Upper lobe of right lung (tissue), 1 donor: ENCODE measurements at regions not wholly inside any gene's neighbourhood (a gene's known extent, or its start where the extent isn't known, plus 50 kb on each side); places are given as distances from the start of the nearest gene placed in this dataset.
"Not testable (repeated sequence)": the region's sequence is repeated elsewhere in the genome, so short reads cannot be mapped to it uniquely, and the experiment has no call there.

ENCODE experiments used
- ATAC-seq: fragments of 200-7000 bp; cut with Tn5 transposase; one replicate; pipeline ENCODE4 v1.9.1; 2020; ENCODE audit warnings: mild to moderate bottlenecking, moderate library complexity
- DNase-seq: peaks from one replicate; pipeline ENCODE4 v3.0.0-alpha.2; 2020
- H3K27ac ChIP-seq: fragments of 200-600 bp; one replicate; pipeline ENCODE4 v1.8.0; 2022
- H3K27me3 ChIP-seq: fragments of 200-600 bp; one replicate; pipeline ENCODE4 v1.8.0; 2022; ENCODE audit warnings: mild to moderate bottlenecking
- H3K36me3 ChIP-seq: fragments of 200-600 bp; one replicate; pipeline ENCODE4 v1.8.0; 2022
- H3K4me1 ChIP-seq: fragments of 200-600 bp; one replicate; pipeline ENCODE4 v1.8.0; 2022
- H3K4me3 ChIP-seq: fragments of 200-600 bp; one replicate; pipeline ENCODE4 v1.8.0; 2022; ENCODE audit warnings: mild to moderate bottlenecking
- H3K9me3 ChIP-seq: fragments of 200-600 bp; one replicate; pipeline ENCODE4 v1.8.0; 2022
- CTCF ChIP-seq: fragments of 200-600 bp; IDR thresholded peaks from one replicate; pipeline ENCODE4 v1.8.0; 2022; ENCODE audit warnings: antibody characterized with exemption
- intact Hi-C: fragments of 100-400 bp; cut with DNase I; formaldehyde crosslinking; loops from one replicate; pipeline ENCODE4 v1.11.0; 2022
- donor health status: DM: no; HTN: yes; CAD: no; lungs with severe emphysema.

GRCh38 chr16:50490828-50491227, 57.4 kb upstream of the NKD1 start:
- no peak overlapping the region for H3K27ac ChIP-seq
- intact Hi-C loops = no loop called here

GRCh38 chr16:50489182-50489581, 59.0 kb upstream of the NKD1 start:
- no peak overlapping the region for H3K27ac ChIP-seq
- ATAC-seq (no peak), DNase-seq (no peak)
- no peaks in the 10 kb centered on the region for H3K9me3 ChIP-seq
- H3K27me3 ChIP-seq = no peaks in the 10 kb centered on the region
- H3K4me1 ChIP-seq = no peaks in the 10 kb centered on the region
- TF ChIP-seq CTCF = no peak
- no peaks in the 10 kb centered on the region for H3K36me3 ChIP-seq
- H3K4me3 ChIP-seq = no peak overlapping the region
- intact Hi-C loops = no loop called here

More at GRCh38 chr16:50490828-50491227, 57.4 kb upstream of the NKD1 start:
- no peaks in the 10 kb centered on the region for H3K36me3 ChIP-seq
- no peaks in the 10 kb centered on the region for H3K9me3 ChIP-seq
- H3K4me3 ChIP-seq = no peak overlapping the region
- H3K4me1 ChIP-seq = no peaks in the 10 kb centered on the region
- ATAC-seq = no peak
- TF ChIP-seq CTCF = no peak
- DNase-seq = no peak
- H3K27me3 ChIP-seq = no peaks in the 10 kb centered on the region

GRCh38 chr16:50487528-50487927, 60.7 kb upstream of the NKD1 start:
- Histone ChIP-seq H3K4me3 (no peak overlapping the region), H3K9me3 (no peaks in the 10 kb centered on the region), H3K27me3 (no peaks in the 10 kb centered on the region), H3K36me3 (no peaks in the 10 kb centered on the region), H3K4me1 (no peaks in the 10 kb centered on the region), H3K27ac (no peak overlapping the region)
- intact Hi-C loops = no loop called here
- ATAC-seq (no peak), DNase-seq (no peak)
- no peak for TF ChIP-seq CTCF

GRCh38 chr16:50486162-50486561, 62.0 kb upstream of the NKD1 start:
- H3K4me3 ChIP-seq, H3K27ac ChIP-seq, ATAC-seq, intact Hi-C loops, H3K36me3 ChIP-seq, H3K9me3 ChIP-seq, H3K4me1 ChIP-seq, DNase-seq, H3K27me3 ChIP-seq: not testable (repeated sequence)

GRCh38 chr16:50485232-50485631, 63.0 kb upstream of the NKD1 start:
- H3K27me3 ChIP-seq = no peaks in the 10 kb centered on the region
- H3K36me3 ChIP-seq = no peaks in the 10 kb centered on the region
- no peak overlapping the region for H3K4me3 ChIP-seq
- H3K4me1 ChIP-seq = no peaks in the 10 kb centered on the region
- H3K9me3 ChIP-seq = no peaks in the 10 kb centered on the region
- ATAC-seq (no peak), DNase-seq (no peak)
- no peak overlapping the region for H3K27ac ChIP-seq
- intact Hi-C loops = no loop called here
- TF ChIP-seq CTCF = no peak

GRCh38 chr16:50482271-50482670, 65.9 kb upstream of the NKD1 start:
- H3K36me3 ChIP-seq = no peaks in the 10 kb centered on the region
- no peak overlapping the region for H3K27ac ChIP-seq
- DNase-seq (no peak), ATAC-seq (no peak)
- H3K27me3 ChIP-seq = peaks cover 7% of the 10 kb centered on the region
- no peak overlapping the region for H3K4me3 ChIP-seq
- no peaks in the 10 kb centered on the region for H3K9me3 ChIP-seq
- H3K4me1 ChIP-seq = no peaks in the 10 kb centered on the region
- intact Hi-C loops = no loop called here
- TF ChIP-seq CTCF = no peak
